AG20443 (cell line): ENCODE measurements at regions not wholly inside any gene's neighbourhood (a gene's known extent, or its start where the extent isn't known, plus 50 kb on each side); places are given as distances from the start of the nearest gene placed in this dataset.

Experiments
- DNase-seq: peaks from one replicate; pipeline ENCODE4 v3.0.0; 2012; ENCODE audit warnings: low spot score, mixed read lengths

- no peak for DNase-seq
These were observed 117.4 kb downstream of the MAT2B start for GRCh38 chr5:163622799-163623198.

DNA sequence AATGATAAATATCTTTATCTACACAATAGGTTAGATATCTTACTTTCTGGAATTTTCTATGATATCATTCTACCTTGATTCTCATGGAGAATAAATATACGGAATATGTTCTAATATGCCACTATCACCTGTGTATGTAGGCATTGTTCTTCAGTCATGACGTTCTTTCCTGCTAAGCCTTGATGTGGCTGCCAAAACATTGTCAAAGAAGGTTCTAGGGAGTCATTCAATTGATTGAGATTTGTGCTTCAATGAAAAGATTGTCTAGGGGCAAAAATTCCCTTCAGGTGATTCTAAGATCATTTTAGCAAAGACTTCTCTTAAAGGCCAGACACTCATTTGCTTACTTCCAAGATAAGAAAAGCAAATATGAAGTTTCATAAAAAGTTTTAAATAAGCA lies 118.1 kb downstream of the MAT2B start:
- no peak for DNase-seq

GRCh38 chr5:163623986-163624385 lies 118.6 kb downstream of the MAT2B start:
- DNase-seq, result no peak

- no peak for DNase-seq
These were observed 119.0 kb downstream of the MAT2B start for GRCh38 chr5:163624431-163624830.

DNA sequence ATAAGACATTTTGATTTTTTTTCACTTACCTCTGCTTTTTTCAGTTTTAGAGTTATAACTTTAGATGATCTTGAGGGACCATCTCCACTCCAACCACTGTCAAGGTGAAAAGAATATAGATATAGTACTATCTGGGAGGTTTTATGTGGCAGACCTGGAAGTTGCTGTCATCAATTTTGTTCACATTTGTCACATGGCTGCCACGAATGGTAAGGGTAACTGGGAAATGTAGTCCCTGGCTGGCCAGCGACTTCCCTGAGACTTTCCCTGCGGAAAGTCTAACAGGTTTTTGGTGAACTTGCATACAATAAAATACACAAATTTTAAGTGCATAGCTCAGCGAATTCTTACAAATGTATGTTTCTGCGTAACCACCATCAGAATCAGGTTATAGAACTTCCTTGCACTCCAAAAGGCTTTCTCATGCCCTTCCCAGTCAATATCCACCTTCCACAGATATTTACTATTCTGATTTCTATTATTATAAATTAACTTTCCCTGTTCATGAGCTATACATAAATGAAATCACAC lies 121.5 kb downstream of the MAT2B start:
- DNase-seq, result no peak

DNA sequence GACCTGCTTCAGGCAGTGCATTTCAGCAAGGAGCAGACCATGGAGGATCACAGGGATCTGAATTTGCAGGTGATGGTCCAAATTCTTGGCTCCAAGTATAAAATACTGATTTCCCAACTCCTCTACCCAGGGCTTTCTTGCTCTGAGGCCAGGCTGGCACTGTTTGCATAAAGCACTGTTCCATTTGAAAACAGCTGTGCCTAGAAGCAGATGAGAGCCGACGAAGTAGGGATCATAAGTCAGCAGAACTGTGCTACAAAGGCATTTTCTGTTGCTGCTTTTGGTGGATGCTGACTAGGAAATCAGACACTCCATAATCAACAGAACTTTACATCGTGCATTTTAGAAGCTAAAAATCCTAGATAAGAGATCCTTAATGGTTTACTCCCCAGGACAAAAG lies 126.4 kb downstream of the MAT2B start:
- no peak for DNase-seq

GRCh38 chr5:163633926-163634460 lies 128.6 kb downstream of the MAT2B start:
- DNase-seq, result no peak

- no peak for DNase-seq
These were observed 130.2 kb downstream of the MAT2B start for GRCh38 chr5:163635631-163636030.

DNA sequence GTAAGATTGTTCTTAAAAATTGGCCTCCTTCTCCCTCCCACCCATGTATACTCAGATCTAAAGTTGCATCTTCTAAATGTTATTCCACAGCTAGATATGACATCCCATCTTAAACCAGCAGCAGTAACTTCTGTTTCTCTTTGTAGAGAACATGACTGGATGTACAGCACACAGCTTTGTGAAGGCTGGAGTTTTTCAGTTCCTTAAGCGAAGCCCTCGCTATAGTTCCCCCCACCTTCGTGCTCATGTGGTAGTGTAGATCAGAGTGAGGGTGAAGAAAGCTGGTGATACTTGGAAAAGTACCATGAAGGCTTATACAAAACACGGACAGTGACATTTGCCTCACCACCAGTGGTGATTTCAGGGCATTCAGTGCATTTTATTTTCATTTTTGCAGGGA lies 137.5 kb downstream of the MAT2B start:
- DNase-seq, result no peak

DNA sequence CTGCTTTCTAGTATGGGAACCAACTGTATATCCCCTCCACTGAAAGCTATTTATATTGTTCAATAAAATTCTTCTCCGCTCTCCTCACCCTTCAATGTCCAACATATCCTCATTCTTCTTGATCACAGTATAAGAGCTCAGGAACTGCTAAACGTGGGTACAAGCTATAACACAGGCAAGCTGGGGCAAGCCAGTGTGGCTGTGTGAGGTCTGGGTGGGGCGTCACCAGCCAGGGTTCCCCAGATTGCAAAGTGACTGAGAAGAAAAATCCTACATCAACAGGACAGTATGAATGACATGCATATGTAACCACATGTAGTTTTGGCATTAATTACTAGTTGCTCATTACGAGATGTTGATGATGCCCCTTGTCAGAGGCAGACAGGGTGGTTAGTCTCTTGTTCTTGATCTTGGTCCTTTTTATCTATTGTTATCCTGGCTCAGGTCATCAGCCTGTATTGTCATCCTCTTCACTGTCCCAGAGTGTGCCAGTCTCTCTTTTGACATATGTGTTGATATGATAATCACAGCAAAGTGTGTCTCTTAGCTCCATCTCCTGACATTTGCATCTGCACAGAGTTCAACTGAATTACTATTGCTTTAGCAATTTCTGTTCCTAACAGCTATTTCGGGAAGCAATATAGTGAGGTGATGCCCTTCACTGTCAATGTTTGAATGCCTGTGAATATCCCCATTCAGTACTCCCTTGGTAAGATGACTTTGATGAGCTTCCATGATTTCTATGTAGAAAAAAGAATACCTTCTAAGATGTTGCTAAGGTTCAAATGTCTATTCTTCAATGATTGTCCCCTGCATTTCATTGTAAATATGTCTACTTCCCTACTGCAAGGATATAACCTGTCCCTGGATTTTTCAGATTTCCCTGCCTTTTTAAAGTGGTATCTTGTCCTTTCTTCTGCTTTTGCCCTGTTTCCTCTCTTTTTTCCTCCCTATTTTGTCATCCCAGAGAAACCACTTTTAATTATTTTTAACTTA lies 140.3 kb downstream of the MAT2B start:
- DNase-seq, result no peak

- DNase-seq, result no peak
These were observed 144.1 kb downstream of the MAT2B start for GRCh38 chr5:163649514-163649913.

GRCh38 chr5:163653526-163653925 lies 148.1 kb downstream of the MAT2B start:
- DNase-seq, result no peak

DNA sequence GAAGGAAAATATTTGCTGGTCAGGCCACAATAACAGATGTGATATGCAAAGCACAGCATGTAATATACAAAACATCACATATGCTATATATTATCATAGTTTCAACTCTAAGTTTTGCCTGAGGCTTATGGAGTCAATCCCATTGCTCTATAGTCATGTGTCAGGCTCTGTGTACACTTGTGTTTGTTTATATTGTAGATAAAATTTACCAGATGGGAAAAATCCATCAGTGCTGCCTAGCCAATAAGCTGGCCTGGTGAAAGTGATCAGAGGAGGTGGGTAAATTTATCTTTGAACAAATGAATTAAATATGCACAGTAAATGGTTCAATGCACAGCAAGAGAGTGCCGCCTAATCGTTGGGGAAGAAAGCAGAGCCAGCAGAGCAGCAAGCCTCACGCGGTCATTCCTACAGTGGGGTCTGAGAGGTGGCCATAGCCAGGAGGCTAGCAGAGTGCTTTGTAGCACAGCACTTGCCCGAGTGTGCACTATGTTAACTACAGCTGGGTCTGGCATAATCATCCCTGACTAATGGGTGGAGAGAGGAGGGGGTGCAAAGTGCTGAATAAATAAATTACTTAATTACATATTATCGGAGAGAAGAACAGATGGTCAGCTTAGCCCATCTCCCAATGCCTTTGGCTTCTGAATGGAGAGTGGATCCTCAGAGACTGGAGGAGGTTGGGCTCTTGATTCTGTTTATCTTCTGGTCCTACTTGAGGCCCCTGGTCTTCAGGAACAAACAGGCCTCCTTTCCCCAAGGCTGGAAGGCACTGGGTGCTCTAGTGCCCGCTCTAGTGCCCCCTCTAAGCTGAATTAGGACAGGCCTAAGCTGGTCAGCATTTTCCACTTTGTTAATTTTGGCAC lies 153.5 kb downstream of the MAT2B start:
- DNase-seq, result no peak

- DNase-seq, result no peak
These were observed 154.1 kb downstream of the MAT2B start for GRCh38 chr5:163659568-163659902.

- no peak for DNase-seq
These were observed 155.1 kb downstream of the MAT2B start for GRCh38 chr5:163660486-163660885.

- no peak for DNase-seq
These were observed 155.9 kb downstream of the MAT2B start for GRCh38 chr5:163661360-163661759.

- no peak for DNase-seq
These were observed 164.6 kb downstream of the MAT2B start for GRCh38 chr5:163670036-163670435.

- no peak for DNase-seq
These were observed 171.7 kb downstream of the MAT2B start for GRCh38 chr5:163677092-163677491.

GRCh38 chr5:163682234-163682633 lies 176.8 kb downstream of the MAT2B start:
- DNase-seq, result no peak

DNA sequence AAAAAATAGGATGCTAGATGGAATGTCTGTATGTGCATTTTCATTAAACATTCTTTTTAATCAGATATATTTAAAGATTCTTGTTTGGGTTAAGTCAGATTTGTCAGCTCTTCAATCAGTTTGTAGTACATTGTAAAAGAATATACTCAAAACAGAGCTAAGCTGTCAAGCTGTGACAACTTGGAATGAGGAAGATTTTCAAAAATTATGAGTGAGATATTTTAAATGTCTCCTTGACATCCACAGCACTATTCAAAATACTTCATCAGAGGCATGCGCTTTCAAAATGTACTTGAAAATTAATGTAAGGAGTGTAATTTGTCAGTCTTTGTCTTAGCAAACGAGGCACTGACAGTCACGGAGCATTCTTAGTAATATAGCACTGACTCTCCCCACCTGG lies 182.0 kb downstream of the MAT2B start:
- no peak for DNase-seq

DNA sequence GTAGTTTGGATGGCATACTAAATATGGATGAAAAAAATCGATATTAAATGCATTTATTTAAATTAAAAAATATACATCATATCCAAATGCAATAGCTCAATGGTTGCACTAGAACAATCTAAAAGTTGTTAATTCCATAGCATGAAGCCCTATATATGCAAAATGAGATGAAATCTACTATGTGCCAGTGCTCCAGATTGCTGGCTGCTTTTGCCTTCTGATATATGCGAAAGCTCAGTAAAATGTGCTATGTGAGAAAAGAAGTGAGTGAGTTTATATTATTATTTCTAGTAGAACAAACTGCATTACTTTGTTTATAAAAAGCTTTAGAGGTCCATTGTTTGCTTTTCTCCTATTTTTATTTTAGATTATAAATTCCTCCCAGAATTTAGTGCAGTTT lies 186.7 kb downstream of the MAT2B start:
- DNase-seq, result no peak

- peak; percentile 85 for DNase-seq
These were observed 190.6 kb downstream of the MAT2B start for GRCh38 chr5:163695830-163696578.
